NB4 (cell line): ENCODE measurements at regions not wholly inside any gene's neighbourhood (a gene's known extent, or its start where the extent isn't known, plus 50 kb on each side); places are given as distances from the start of the nearest gene placed in this dataset.
"Not testable (repeated sequence)": the region's sequence is repeated elsewhere in the genome, so short reads cannot be mapped to it uniquely, and the experiment has no call there.

Experiments used
- CTCF ChIP-seq: IDR thresholded peaks from one replicate; pipeline ENCODE4 v1.5.1; 2012; ENCODE audit warnings: low read depth, low read length
- MYC ChIP-seq: IDR thresholded peaks from 2 replicates; pipeline ENCODE4 v1.6.1; 2011; ENCODE audit warnings: low read depth, low read length
- POLR2A ChIP-seq: IDR thresholded peaks from 2 replicates; pipeline ENCODE4 v1.6.1; 2011; ENCODE audit warnings: mild to moderate bottlenecking; ENCODE audit not compliant: insufficient read length; ENCODE audit errors: extremely low read depth
- TF ChIP-seq, protein P1 (sequence below): IDR thresholded peaks from 2 replicates; pipeline ENCODE4 v1.6.1; 2011; ENCODE audit warnings: low read depth, low read length

GRCh38 chr20:30845923-30846322 lies 411.5 kb upstream of the DEFB115 start:
- not testable (repeated sequence) for TF ChIP-seq CTCF, POLR2A, MYC
- TF ChIP-seq, protein P1, sequence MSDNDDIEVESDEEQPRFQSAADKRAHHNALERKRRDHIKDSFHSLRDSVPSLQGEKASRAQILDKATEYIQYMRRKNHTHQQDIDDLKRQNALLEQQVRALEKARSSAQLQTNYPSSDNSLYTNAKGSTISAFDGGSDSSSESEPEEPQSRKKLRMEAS, result not testable (repeated sequence)
